ENCODE measurements at regions not wholly inside any gene's neighbourhood (a gene's known extent, or its start where the extent isn't known, plus 50 kb on each side); places are given as distances from the start of the nearest gene placed in this dataset.
"Not testable (repeated sequence)": the region's sequence is repeated elsewhere in the genome, so short reads cannot be mapped to it uniquely, and the experiment has no call there.

DNA sequence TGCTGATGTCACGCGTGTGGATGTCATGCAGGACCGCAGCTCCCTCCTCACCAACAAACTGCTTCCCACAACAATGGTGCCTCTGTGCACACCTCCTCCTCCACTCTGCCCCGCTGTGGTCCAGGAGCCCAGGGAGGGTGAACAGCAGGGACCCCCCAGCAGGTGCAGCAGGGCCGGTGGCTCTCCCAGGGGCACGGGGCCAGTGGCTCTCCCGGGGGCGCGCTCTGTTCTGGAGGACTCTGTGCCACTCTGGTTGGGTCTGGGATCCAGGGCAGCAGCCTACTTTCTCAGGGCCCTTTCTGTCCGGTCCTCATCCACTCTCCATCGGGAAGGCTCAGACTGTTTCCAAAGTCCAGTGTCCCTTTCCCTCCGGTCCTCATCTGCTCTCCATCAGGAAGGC is 153.0 kb upstream of the ZNF469 start:
- TF ChIP-seq, protein P1, sequence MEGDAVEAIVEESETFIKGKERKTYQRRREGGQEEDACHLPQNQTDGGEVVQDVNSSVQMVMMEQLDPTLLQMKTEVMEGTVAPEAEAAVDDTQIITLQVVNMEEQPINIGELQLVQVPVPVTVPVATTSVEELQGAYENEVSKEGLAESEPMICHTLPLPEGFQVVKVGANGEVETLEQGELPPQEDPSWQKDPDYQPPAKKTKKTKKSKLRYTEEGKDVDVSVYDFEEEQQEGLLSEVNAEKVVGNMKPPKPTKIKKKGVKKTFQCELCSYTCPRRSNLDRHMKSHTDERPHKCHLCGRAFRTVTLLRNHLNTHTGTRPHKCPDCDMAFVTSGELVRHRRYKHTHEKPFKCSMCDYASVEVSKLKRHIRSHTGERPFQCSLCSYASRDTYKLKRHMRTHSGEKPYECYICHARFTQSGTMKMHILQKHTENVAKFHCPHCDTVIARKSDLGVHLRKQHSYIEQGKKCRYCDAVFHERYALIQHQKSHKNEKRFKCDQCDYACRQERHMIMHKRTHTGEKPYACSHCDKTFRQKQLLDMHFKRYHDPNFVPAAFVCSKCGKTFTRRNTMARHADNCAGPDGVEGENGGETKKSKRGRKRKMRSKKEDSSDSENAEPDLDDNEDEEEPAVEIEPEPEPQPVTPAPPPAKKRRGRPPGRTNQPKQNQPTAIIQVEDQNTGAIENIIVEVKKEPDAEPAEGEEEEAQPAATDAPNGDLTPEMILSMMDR (IDR thresholded peaks at IDR 0.05) = not testable (repeated sequence)
- TF ChIP-seq POLR2A (IDR thresholded peaks at IDR 0.05) = not testable (repeated sequence)

Measured in adrenal gland (tissue), 5 donors.